ENCODE measurements at regions not wholly inside any gene's neighbourhood (a gene's known extent, or its start where the extent isn't known, plus 50 kb on each side); places are given as distances from the start of the nearest gene placed in this dataset.

- in situ Hi-C loops (cut with MboI; ENCODE audit: low pct_ligation_motif_present in 1 of 4, low pct_unique_long_range_greater_than_20kb in 1 of 4, low sequenced_read_pairs in 3 of 4) (no loop called here), intact Hi-C loops (cut with DNase I; ENCODE audit: low total_unique reads) (no loop called here)
- no peak for DNase-seq
- WGBS, 2 donors (ENCODE audit: low coverage in 1 of 2) = 83% methylated on average over 2 of the region's 2 CpGs
- H3K9me3 ChIP-seq = no peaks in the 10 kb centered on the region
- no peak overlapping the region for H3K4me3 ChIP-seq
- H3K36me3 ChIP-seq = no peaks in the 10 kb centered on the region
- no peak for TF ChIP-seq POLR2AphosphoS5 (IDR thresholded peaks at IDR 0.05)
- TF ChIP-seq EP300 (IDR thresholded peaks at IDR 0.05; ENCODE audit: low read depth) = no peak
- TF ChIP-seq CTCF (IDR thresholded peaks at IDR 0.05) = no peak
- no peak for TF ChIP-seq POLR2A (IDR thresholded peaks at IDR 0.05)
- H3K27ac ChIP-seq = no peak overlapping the region
- peaks cover 9% of the 10 kb centered on the region for H3K27me3 ChIP-seq
- no peaks in the 10 kb centered on the region for H3K4me1 ChIP-seq
Observed at GRCh38 chr12:67062193-67062592, 207.0 kb upstream of the CAND1 start.

- peaks cover 29% of the 10 kb centered on the region for H3K27me3 ChIP-seq
- TF ChIP-seq CTCF (IDR thresholded peaks at IDR 0.05) (no peak), POLR2AphosphoS5 (IDR thresholded peaks at IDR 0.05) (no peak), EP300 (IDR thresholded peaks at IDR 0.05; ENCODE audit: low read depth) (no peak), POLR2A (IDR thresholded peaks at IDR 0.05) (no peak)
- peaks cover 0 to 23% (median 3%) of the 10 kb centered on the region in 4 donors for H3K4me1 ChIP-seq
- H3K36me3 ChIP-seq = no peaks in the 10 kb centered on the region
- peak overlapping the region in 3 of 4 donors; percentile 76 to 92 (median 92) for H3K4me3 ChIP-seq
- in situ Hi-C loops (cut with MboI; ENCODE audit: low pct_ligation_motif_present in 1 of 4, low pct_unique_long_range_greater_than_20kb in 1 of 4, low sequenced_read_pairs in 3 of 4) (no loop called here), intact Hi-C loops (cut with DNase I; ENCODE audit: low total_unique reads) (no loop called here)
- DNase-seq = no peak
- 60 to 75% methylated on average over 7 to 12 of the region's 12 CpGs for WGBS, 2 donors (ENCODE audit: low coverage in 1 of 2)
- no peaks in the 10 kb centered on the region for H3K9me3 ChIP-seq
- peak overlapping the region in 3 of 4 donors; percentile 86 to 91 (median 87) for H3K27ac ChIP-seq
Observed at GRCh38 chr12:67067453-67068203, 201.5 kb upstream of the CAND1 start.

- in situ Hi-C loops (cut with MboI; ENCODE audit: low pct_ligation_motif_present in 1 of 4, low pct_unique_long_range_greater_than_20kb in 1 of 4, low sequenced_read_pairs in 3 of 4) (no loop called here), intact Hi-C loops (cut with DNase I; ENCODE audit: low total_unique reads) (no loop called here)
- no peak for TF ChIP-seq EP300 (IDR thresholded peaks at IDR 0.05; ENCODE audit: low read depth)
- TF ChIP-seq POLR2AphosphoS5 (IDR thresholded peaks at IDR 0.05) = no peak
- no peak for TF ChIP-seq POLR2A (IDR thresholded peaks at IDR 0.05)
- no peak for TF ChIP-seq CTCF (IDR thresholded peaks at IDR 0.05)
- peak; percentile 13 for DNase-seq
- no peaks in the 10 kb centered on the region for H3K36me3 ChIP-seq
- H3K9me3 ChIP-seq = no peaks in the 10 kb centered on the region
- peaks cover 0 to 23% (median 3%) of the 10 kb centered on the region in 4 donors for H3K4me1 ChIP-seq
- 3 to 4% methylated on average over 19 to 20 of the region's 20 CpGs for WGBS, 2 donors (ENCODE audit: low coverage in 1 of 2)
- peak overlapping the region; percentile 86 to 92 (median 89) for H3K27ac ChIP-seq
- peaks cover 29% of the 10 kb centered on the region for H3K27me3 ChIP-seq
- H3K4me3 ChIP-seq = peak overlapping the region; percentile 73 to 92 (median 84)
Observed at GRCh38 chr12:67068204-67068731, 200.9 kb upstream of the CAND1 start.

- Histone ChIP-seq H3K9me3 (no peaks in the 10 kb centered on the region), H3K4me3 (peak overlapping the region; percentile 73 to 92 (median 84)), H3K36me3 (no peaks in the 10 kb centered on the region), H3K27me3 (peaks cover 29% of the 10 kb centered on the region), H3K4me1 (peaks cover 0 to 23% (median 3%) of the 10 kb centered on the region in 4 donors), H3K27ac (peak overlapping the region; percentile 86 to 92 (median 89))
- intact Hi-C loops (cut with DNase I; ENCODE audit: low total_unique reads) (no loop called here), in situ Hi-C loops (cut with MboI; ENCODE audit: low pct_ligation_motif_present in 1 of 4, low pct_unique_long_range_greater_than_20kb in 1 of 4, low sequenced_read_pairs in 3 of 4) (no loop called here)
- no peak for TF ChIP-seq CTCF (IDR thresholded peaks at IDR 0.05)
- TF ChIP-seq EP300 (IDR thresholded peaks at IDR 0.05; ENCODE audit: low read depth) = no peak
- TF ChIP-seq POLR2A (IDR thresholded peaks at IDR 0.05) = no peak
- no peak for TF ChIP-seq POLR2AphosphoS5 (IDR thresholded peaks at IDR 0.05)
- peak; percentile 64 for DNase-seq
- 2% methylated on average over 20 of the region's 81 CpGs; no CpG with 5 or more reads in 1 of the 2 donors for WGBS, 2 donors (ENCODE audit: low coverage in 1 of 2)
Observed at GRCh38 chr12:67068761-67069450, 200.3 kb upstream of the CAND1 start.

Measured in transverse colon (tissue), 4 donors.